IMR-90 (cell line): ENCODE measurements at regions not wholly inside any gene's neighbourhood (a gene's known extent, or its start where the extent isn't known, plus 50 kb on each side); places are given as distances from the start of the nearest gene placed in this dataset.

ENCODE experiments used
- ATAC-seq: fragments of 200-7000 bp; cut with Tn5 transposase; 2 replicates; pipeline ENCODE4 v1.9.1; 2020; ENCODE audit warnings: low read depth, mild to moderate bottlenecking, moderate library complexity
- BruUV-seq: library from RNA; stranded (reverse); fragments of 400-500 nt; replicated peaks from 2 replicates; lab custom pipeline; 2021; lab: Mats Ljungman, UMichigan
- CTCF ChIA-PET: fragments of 300-600 bp; formaldehyde crosslinking; extraction: SDS; loops from one replicate; lab custom pipeline; 2021; ENCODE audit warnings: antibody characterized with exemption; lab: Yijun Ruan, JAX
- POLR2A ChIA-PET: fragments of 300-600 bp; sonication (Branson Sonifier 250); formaldehyde crosslinking; loops from one replicate; lab custom pipeline; 2022; ENCODE audit warnings: antibody characterized with exemption; ENCODE audit not compliant: unreplicated experiment; lab: Charles Lee
- DNase-seq: peaks from one replicate; pipeline ENCODE4 v3.0.0; 2013
- H2AFZ ChIP-seq: replicated peaks from 2 replicates; pipeline ENCODE3; 2013; ENCODE audit warnings: low read length, mild to moderate bottlenecking; ENCODE audit not compliant: poor library complexity
- H2AK5ac ChIP-seq: 2 replicates; pipeline ENCODE4 v1.6.1; 2013; ENCODE audit warnings: low read depth, low read length, inconsistent platforms
- H2AK9ac ChIP-seq: replicated peaks from 2 replicates; pipeline ENCODE3; 2013; ENCODE audit warnings: mild to moderate bottlenecking, low read depth, low read length, moderate library complexity; ENCODE audit not compliant: poor library complexity
- H2BK120ac ChIP-seq: 2 replicates; pipeline ENCODE4 v1.6.1; 2013; ENCODE audit warnings: low read depth, low read length, inconsistent platforms
- H2BK15ac ChIP-seq: 3 replicates; pipeline ENCODE4 v1.6.1; 2013; ENCODE audit warnings: low read depth, low read length, inconsistent platforms
- H2BK20ac ChIP-seq: 2 replicates; pipeline ENCODE4 v1.6.1; 2013; ENCODE audit warnings: low read depth, mild to moderate bottlenecking, inconsistent platforms, low read length, moderate library complexity
- H2BK5ac ChIP-seq: 2 replicates; pipeline ENCODE4 v1.6.1; 2013; ENCODE audit warnings: mild to moderate bottlenecking, low read depth, low read length, inconsistent platforms; ENCODE audit not compliant: poor library complexity, severe bottlenecking
- H3K14ac ChIP-seq: replicated peaks from 2 replicates; pipeline ENCODE4 v1.6.1; 2013; ENCODE audit warnings: low read depth, low read length, inconsistent platforms
- H3K18ac ChIP-seq: 2 replicates; pipeline ENCODE4 v1.6.1; 2013; ENCODE audit warnings: low read depth, low read length, control low read depth
- H3K23ac ChIP-seq: 2 replicates; pipeline ENCODE4 v1.6.1; 2013; ENCODE audit warnings: low read depth, low read length, inconsistent platforms
- H3K27ac ChIP-seq: 2 replicates; pipeline ENCODE4 v1.5.1; 2013; ENCODE audit warnings: mild to moderate bottlenecking, control low read depth, low read length; ENCODE audit not compliant: insufficient read depth
- H3K27me3 ChIP-seq: 2 replicates; pipeline ENCODE4 v1.6.1; 2013; ENCODE audit warnings: low read length; ENCODE audit not compliant: control insufficient read depth, insufficient read depth
- H3K36me3 ChIP-seq: 2 replicates; pipeline ENCODE4 v1.6.1; 2013; ENCODE audit warnings: low read length, mixed read lengths; ENCODE audit not compliant: control insufficient read depth, insufficient read depth
- H3K4ac ChIP-seq: 2 replicates; pipeline ENCODE4 v1.6.1; 2013; ENCODE audit warnings: low read depth, low read length, inconsistent platforms
- H3K4me1 ChIP-seq: 2 replicates; pipeline ENCODE4 v1.6.1; 2013; ENCODE audit warnings: low read length, mixed read lengths; ENCODE audit not compliant: control insufficient read depth, insufficient read depth
- H3K4me2 ChIP-seq: 2 replicates; pipeline ENCODE4 v1.6.1; 2013; ENCODE audit warnings: low read depth, mild to moderate bottlenecking, control low read depth, low read length, moderate library complexity
- H3K4me3 ChIP-seq: 2 replicates; pipeline ENCODE4 v1.5.1; 2013; ENCODE audit warnings: low read depth, mild to moderate bottlenecking, control low read depth, low read length, moderate library complexity; ENCODE audit not compliant: insufficient read depth
- H3K56ac ChIP-seq: 2 replicates; pipeline ENCODE4 v1.6.1; 2013; ENCODE audit warnings: low read length, inconsistent platforms; ENCODE audit not compliant: insufficient read depth; ENCODE audit errors: extremely low read depth
- H3K79me1 ChIP-seq, 2 experiments: 2 replicates each; pipeline ENCODE4 v1.6.1; 2013; ENCODE audit warnings: low read length in 2 of 2, inconsistent platforms in 1 of 2, low read depth in 1 of 2
- H3K9ac ChIP-seq: 2 replicates; pipeline ENCODE4 v1.6.1; 2013; ENCODE audit warnings: low read depth, low read length, control low read depth
- H3K9me1 ChIP-seq: 2 replicates; pipeline ENCODE4 v1.6.1; 2013; ENCODE audit warnings: low read length, inconsistent platforms; ENCODE audit not compliant: insufficient read depth
- H3K9me3 ChIP-seq: 2 replicates; pipeline ENCODE4 v1.6.1; 2013; ENCODE audit warnings: low read length; ENCODE audit not compliant: control insufficient read depth, insufficient read depth
- H4K20me1 ChIP-seq: 2 replicates; pipeline ENCODE4 v1.6.1; 2013; ENCODE audit warnings: low read length, inconsistent platforms; ENCODE audit not compliant: insufficient read depth
- H4K5ac ChIP-seq: 2 replicates; pipeline ENCODE4 v1.6.1; 2013; ENCODE audit warnings: mild to moderate bottlenecking, low read depth, low read length, control low read depth
- H4K8ac ChIP-seq, 2 experiments: 2 replicates each; pipeline ENCODE4 v1.6.1; 2013; ENCODE audit warnings: low read depth in 2 of 2, low read length in 2 of 2, control low read depth in 1 of 2, inconsistent platforms in 1 of 2
- H4K91ac ChIP-seq: 2 replicates; pipeline ENCODE4 v1.6.1; 2013; ENCODE audit warnings: low read depth, low read length, inconsistent platforms; ENCODE audit not compliant: insufficient read depth
- BHLHE40 ChIP-seq: fragments of 150-350 bp; IDR thresholded peaks from 2 replicates; pipeline ENCODE4 v1.6.1; 2016; ENCODE audit warnings: mild to moderate bottlenecking, low read depth, low read length
- CEBPB ChIP-seq: IDR thresholded peaks from 2 replicates; pipeline ENCODE4 v1.6.1; 2012; ENCODE audit warnings: low read depth, low read length, improper control_type of control experiment
- FOS ChIP-seq: fragments of 150-350 bp; IDR thresholded peaks from 2 replicates; pipeline ENCODE4 v1.6.1; 2016; ENCODE audit warnings: low read depth, low read length
- MAFK ChIP-seq: IDR thresholded peaks from 2 replicates; pipeline ENCODE4 v1.6.1; 2012; ENCODE audit warnings: low read depth, low read length, improper control_type of control experiment
- MAZ ChIP-seq: IDR thresholded peaks from 2 replicates; pipeline ENCODE4 v1.6.1; 2012; ENCODE audit warnings: low read depth, mild to moderate bottlenecking, low read length, improper control_type of control experiment, moderate library complexity, borderline replicate concordance
- MXI1 ChIP-seq: IDR thresholded peaks from 2 replicates; pipeline ENCODE4 v1.6.1; 2012; ENCODE audit warnings: low read depth, mild to moderate bottlenecking, low read length, moderate library complexity, borderline replicate concordance
- NFE2L2 ChIP-seq: fragments of 150-350 bp; IDR thresholded peaks from 2 replicates; pipeline ENCODE4 v1.6.1; 2016; ENCODE audit warnings: low read depth, mild to moderate bottlenecking, low read length
- POLR2A ChIP-seq: IDR thresholded peaks from 2 replicates; pipeline ENCODE4 v1.6.1; 2012; ENCODE audit warnings: mild to moderate bottlenecking, low read depth, low read length
- RFX5 ChIP-seq: IDR thresholded peaks from 2 replicates; pipeline ENCODE4 v1.8.0; 2012; ENCODE audit warnings: low read depth, mild to moderate bottlenecking, low read length, moderate library complexity
- WGBS, 2 experiments: methylation state at CpG; one replicate each; pipeline versions ENCODE4 v1.1.5 to v1.1.7; 2013; ENCODE audit warnings: missing lambda C conversion rate in 2 of 2; ENCODE audit not compliant: insufficient read length in 1 of 2; ENCODE audit errors: extremely low coverage in 2 of 2; 5-methylcytosine and 5-hydroxymethylcytosine counted together
- dilution Hi-C: fragments of 300-500 bp; cut with HindIII; formaldehyde crosslinking; loops from one replicate; pipeline ENCODE4 v1.14.3; 2018; ENCODE audit warnings: low sequenced_read_pairs; ENCODE audit not compliant: unreplicated experiment
- in situ Hi-C: fragments of 300-500 bp; cut with MboI; formaldehyde crosslinking; loops from 3 replicates; pipeline ENCODE4 v1.14.3; 2019; ENCODE audit warnings: low sequenced_read_pairs, inconsistent platforms, mixed read lengths
- intact Hi-C: fragments of 100-400 bp; cut with micrococcal nuclease; formaldehyde crosslinking; loops from 2 replicates; pipeline ENCODE4 v1.10.0; 2022
- TF ChIP-seq, protein P1 (sequence below): conservative IDR thresholded peaks from 2 replicates; pipeline ENCODE4 v1.5.1; 2012; ENCODE audit warnings: mild to moderate bottlenecking, low read depth, low read length, improper control_type of control experiment
- TF ChIP-seq, protein P2 (sequence below): fragments of 150-350 bp; IDR thresholded peaks from 2 replicates; pipeline ENCODE4 v1.6.1; 2017; ENCODE audit warnings: mild to moderate bottlenecking, antibody characterized with exemption, low read length, low read depth

DNA sequence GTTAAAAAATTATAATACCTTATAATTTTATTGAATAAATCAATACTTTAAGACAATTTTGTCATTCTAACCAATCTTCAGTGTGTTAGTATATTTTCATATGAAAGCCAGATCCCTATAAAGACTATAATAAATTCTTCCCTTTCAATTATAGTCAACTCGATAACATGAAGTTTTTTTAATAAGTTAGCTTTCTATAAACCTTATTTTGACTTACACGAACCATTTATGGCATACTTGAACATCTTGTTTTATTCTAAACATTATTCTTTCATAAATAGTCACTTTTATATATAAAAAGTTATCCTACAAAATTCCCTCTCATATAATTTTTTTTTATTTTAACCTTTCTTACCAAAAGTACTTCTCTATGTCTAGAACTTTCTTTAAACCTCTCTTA lies 1002.3 kb downstream of the TMEM121 start:
- H3K4ac ChIP-seq = no peak overlapping the region
- H3K4me3 ChIP-seq = no peak overlapping the region
- H3K27ac ChIP-seq = no peak overlapping the region
- no peaks in the 10 kb centered on the region for H3K27me3 ChIP-seq
- H3K36me3 ChIP-seq = no peaks in the 10 kb centered on the region
- H2AFZ ChIP-seq = no peak overlapping the region
- no peak overlapping the region for H2BK5ac ChIP-seq
- H3K4me1 ChIP-seq = no peaks in the 10 kb centered on the region
- no peak for DNase-seq
- no peak overlapping the region for H3K56ac ChIP-seq
- ChIA-PET POLR2A (no interaction called here), CTCF (interaction anchor here (1.2 kb wide), 1 partner anchor 14 kb away, joined by 3 read pairs; no protein-coding TSS in a partner anchor)
- in situ Hi-C loops (no loop called here), intact Hi-C loops (no loop called here), dilution Hi-C loops (no loop called here)
- H3K4me2 ChIP-seq = no peak overlapping the region
- no peak overlapping the region for H2AK5ac ChIP-seq
- ATAC-seq = no peak
- no peak overlapping the region for H3K9ac ChIP-seq
- no peak overlapping the region for H4K91ac ChIP-seq
- no peaks in the 10 kb centered on the region for H3K9me1 ChIP-seq
- TF ChIP-seq FOS = no peak
- no peak for TF ChIP-seq BHLHE40
- no peak for TF ChIP-seq POLR2A
- no peak for TF ChIP-seq MAZ
- TF ChIP-seq, protein P1, sequence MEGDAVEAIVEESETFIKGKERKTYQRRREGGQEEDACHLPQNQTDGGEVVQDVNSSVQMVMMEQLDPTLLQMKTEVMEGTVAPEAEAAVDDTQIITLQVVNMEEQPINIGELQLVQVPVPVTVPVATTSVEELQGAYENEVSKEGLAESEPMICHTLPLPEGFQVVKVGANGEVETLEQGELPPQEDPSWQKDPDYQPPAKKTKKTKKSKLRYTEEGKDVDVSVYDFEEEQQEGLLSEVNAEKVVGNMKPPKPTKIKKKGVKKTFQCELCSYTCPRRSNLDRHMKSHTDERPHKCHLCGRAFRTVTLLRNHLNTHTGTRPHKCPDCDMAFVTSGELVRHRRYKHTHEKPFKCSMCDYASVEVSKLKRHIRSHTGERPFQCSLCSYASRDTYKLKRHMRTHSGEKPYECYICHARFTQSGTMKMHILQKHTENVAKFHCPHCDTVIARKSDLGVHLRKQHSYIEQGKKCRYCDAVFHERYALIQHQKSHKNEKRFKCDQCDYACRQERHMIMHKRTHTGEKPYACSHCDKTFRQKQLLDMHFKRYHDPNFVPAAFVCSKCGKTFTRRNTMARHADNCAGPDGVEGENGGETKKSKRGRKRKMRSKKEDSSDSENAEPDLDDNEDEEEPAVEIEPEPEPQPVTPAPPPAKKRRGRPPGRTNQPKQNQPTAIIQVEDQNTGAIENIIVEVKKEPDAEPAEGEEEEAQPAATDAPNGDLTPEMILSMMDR = no peak
- TF ChIP-seq CEBPB = no peak
- TF ChIP-seq NFE2L2 = no peak
- no peak for TF ChIP-seq MAFK
- TF ChIP-seq MXI1 = no peak
- no peak for TF ChIP-seq RFX5
- TF ChIP-seq, protein P2, sequence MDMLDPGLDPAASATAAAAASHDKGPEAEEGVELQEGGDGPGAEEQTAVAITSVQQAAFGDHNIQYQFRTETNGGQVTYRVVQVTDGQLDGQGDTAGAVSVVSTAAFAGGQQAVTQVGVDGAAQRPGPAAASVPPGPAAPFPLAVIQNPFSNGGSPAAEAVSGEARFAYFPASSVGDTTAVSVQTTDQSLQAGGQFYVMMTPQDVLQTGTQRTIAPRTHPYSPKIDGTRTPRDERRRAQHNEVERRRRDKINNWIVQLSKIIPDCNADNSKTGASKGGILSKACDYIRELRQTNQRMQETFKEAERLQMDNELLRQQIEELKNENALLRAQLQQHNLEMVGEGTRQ = no peak
- WGBS, 2 experiments = no CpG with 5 or more reads among the region's 2 CpGs
- no peak overlapping the region for H3K23ac ChIP-seq
- H3K18ac ChIP-seq = no peak overlapping the region
- H3K14ac ChIP-seq = no peak overlapping the region
- H2BK120ac ChIP-seq = no peak overlapping the region
- no peak overlapping the region for H2BK20ac ChIP-seq
- no TSS peak for BruUV-seq
- H2BK15ac ChIP-seq = no peak overlapping the region
- peaks cover 27% of the 10 kb centered on the region for H3K9me3 ChIP-seq
- no peak overlapping the region for H4K5ac ChIP-seq
- H4K20me1 ChIP-seq = no peaks in the 10 kb centered on the region
- no peak overlapping the region for H4K8ac ChIP-seq
- H3K79me1 ChIP-seq = no peaks in the 10 kb centered on the region
- H2AK9ac ChIP-seq = no peak overlapping the region
